SU-DHL-6 (cell line): ENCODE measurements at regions not wholly inside any gene's neighbourhood (a gene's known extent, or its start where the extent isn't known, plus 50 kb on each side); places are given as distances from the start of the nearest gene placed in this dataset.

ENCODE experiments used
- CTCF ChIP-seq: fragments of 200-600 bp; sonication (generic); IDR thresholded peaks from one replicate; pipeline ENCODE4 v1.5.1; 2017; ENCODE audit warnings: antibody characterized with exemption, mild to moderate bottlenecking, low read length, moderate library complexity; ENCODE audit not compliant: insufficient read depth, poor library complexity, severe bottlenecking
- EZH2phosphoT487 ChIP-seq: fragments of 200-600 bp; sonication (generic), shearing (Covaris generic); conservative IDR thresholded peaks from 2 replicates; pipeline ENCODE4 v1.6.1; 2018; ENCODE audit warnings: mild to moderate bottlenecking, antibody characterized with exemption, low read length, moderate library complexity, mixed read lengths

- no peak for TF ChIP-seq EZH2phosphoT487
- no peak for TF ChIP-seq CTCF
Observed at GRCh38 chr4:138327338-138327737, 85.2 kb upstream of the SLC7A11 start.
